ENCODE measurements at regions not wholly inside any gene's neighbourhood (a gene's known extent, or its start where the extent isn't known, plus 50 kb on each side); places are given as distances from the start of the nearest gene placed in this dataset.

- Histone ChIP-seq H3K4me3 (ENCODE audit: low read length) (no peak overlapping the region), H3K27ac (ENCODE audit: low read length) (no peak overlapping the region), H3K9ac (ENCODE audit: low read length) (no peak overlapping the region), H3K4me1 (ENCODE audit: low read length) (peaks cover 3% of the 10 kb centered on the region; the same call in 1 of the 2 replicates), H4K20me1 (ENCODE audit: insufficient read depth, low read length) (no peaks in the 10 kb centered on the region), H3K79me2 (ENCODE audit: low read length) (no peaks in the 10 kb centered on the region), H3K4me2 (ENCODE audit: low read length) (no peak overlapping the region), H2AFZ (ENCODE audit: low read depth, low read length) (no peak overlapping the region), H3K36me3 (replicated peaks; ENCODE audit: low read depth, low read length) (no peaks in the 10 kb centered on the region), H3K9me3 (ENCODE audit: insufficient read depth, low read length) (no peaks in the 10 kb centered on the region), H3K27me3 (ENCODE audit: low read depth, low read length) (no peaks in the 10 kb centered on the region)
- TF ChIP-seq EZH2phosphoT487 (IDR thresholded peaks at IDR 0.05; ENCODE audit: low read depth) (no peak), CTCF (IDR thresholded peaks at IDR 0.05; ENCODE audit: low read depth, low read length) (no peak)
Observed at GRCh38 chr2:193103064-193103463, 908.3 kb upstream of the TMEFF2 start.

GRCh38 chr2:193101591-193101990 lies 906.9 kb upstream of the TMEFF2 start:
- Histone ChIP-seq H2AFZ (ENCODE audit: low read depth, low read length) (no peak overlapping the region), H4K20me1 (ENCODE audit: insufficient read depth, low read length) (no peaks in the 10 kb centered on the region), H3K79me2 (ENCODE audit: low read length) (no peaks in the 10 kb centered on the region), H3K36me3 (replicated peaks; ENCODE audit: low read depth, low read length) (no peaks in the 10 kb centered on the region), H3K27me3 (ENCODE audit: low read depth, low read length) (no peaks in the 10 kb centered on the region), H3K4me3 (ENCODE audit: low read length) (no peak overlapping the region), H3K4me2 (ENCODE audit: low read length) (no peak overlapping the region), H3K27ac (ENCODE audit: low read length) (no peak overlapping the region), H3K4me1 (ENCODE audit: low read length) (peaks cover 3% of the 10 kb centered on the region; the same call in 1 of the 2 replicates), H3K9me3 (ENCODE audit: insufficient read depth, low read length) (no peaks in the 10 kb centered on the region), H3K9ac (ENCODE audit: low read length) (no peak overlapping the region)
- TF ChIP-seq CTCF (IDR thresholded peaks at IDR 0.05; ENCODE audit: low read depth, low read length) (no peak), EZH2phosphoT487 (IDR thresholded peaks at IDR 0.05; ENCODE audit: low read depth) (no peak)

DNA sequence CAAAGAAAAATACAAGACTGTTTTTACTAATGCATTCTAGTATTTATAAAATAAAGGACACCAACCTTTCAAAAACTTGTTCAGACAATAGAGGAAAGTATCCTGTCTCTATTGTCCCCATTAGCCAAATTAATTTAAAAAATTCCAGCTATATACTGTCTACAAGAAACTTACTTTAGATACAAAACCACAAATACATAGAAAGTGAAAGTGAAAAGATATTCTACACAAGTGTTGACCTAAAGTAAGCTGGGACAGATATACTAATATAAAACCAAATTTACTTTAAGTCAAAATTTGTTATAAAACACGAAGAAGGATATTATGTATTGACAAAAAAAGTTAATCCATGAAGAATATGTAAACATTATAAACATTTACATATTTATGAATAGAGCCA lies 893.3 kb upstream of the TMEFF2 start:
- no peaks in the 10 kb centered on the region for H3K27me3 ChIP-seq (ENCODE audit: low read depth, low read length)
- no peaks in the 10 kb centered on the region for H3K9me3 ChIP-seq (ENCODE audit: insufficient read depth, low read length)
- no peak overlapping the region for H3K9ac ChIP-seq (ENCODE audit: low read length)
- H3K27ac ChIP-seq (ENCODE audit: low read length), result no peak overlapping the region
- TF ChIP-seq CTCF (IDR thresholded peaks at IDR 0.05; ENCODE audit: low read depth, low read length) (no peak), EZH2phosphoT487 (IDR thresholded peaks at IDR 0.05; ENCODE audit: low read depth) (no peak)
- no peaks in the 10 kb centered on the region for H4K20me1 ChIP-seq (ENCODE audit: insufficient read depth, low read length)
- no peaks in the 10 kb centered on the region for H3K4me1 ChIP-seq (ENCODE audit: low read length)
- no peaks in the 10 kb centered on the region for H3K79me2 ChIP-seq (ENCODE audit: low read length)
- no peaks in the 10 kb centered on the region for H3K36me3 ChIP-seq (replicated peaks; ENCODE audit: low read depth, low read length)
- 0 out of 2 replicates have a peak overlapping the region, but pooled peaks have one; percentile 10 for H2AFZ ChIP-seq (ENCODE audit: low read depth, low read length)
- no peak overlapping the region for H3K4me2 ChIP-seq (ENCODE audit: low read length)
- H3K4me3 ChIP-seq (ENCODE audit: low read length), result no peak overlapping the region

GRCh38 chr2:193076995-193077394 lies 882.3 kb upstream of the TMEFF2 start:
- H3K9me3 ChIP-seq (ENCODE audit: insufficient read depth, low read length), result no peaks in the 10 kb centered on the region
- H3K4me3 ChIP-seq (ENCODE audit: low read length), result no peak overlapping the region
- no peak overlapping the region for H2AFZ ChIP-seq (ENCODE audit: low read depth, low read length)
- H3K27me3 ChIP-seq (ENCODE audit: low read depth, low read length), result no peaks in the 10 kb centered on the region
- H3K27ac ChIP-seq (ENCODE audit: low read length), result no peak overlapping the region
- no peak overlapping the region for H3K9ac ChIP-seq (ENCODE audit: low read length)
- no peaks in the 10 kb centered on the region for H3K4me1 ChIP-seq (ENCODE audit: low read length)
- H3K4me2 ChIP-seq (ENCODE audit: low read length), result no peak overlapping the region
- H3K36me3 ChIP-seq (replicated peaks; ENCODE audit: low read depth, low read length), result no peaks in the 10 kb centered on the region
- no peak for TF ChIP-seq EZH2phosphoT487 (IDR thresholded peaks at IDR 0.05; ENCODE audit: low read depth)
- TF ChIP-seq CTCF (IDR thresholded peaks at IDR 0.05; ENCODE audit: low read depth, low read length), result no peak
- H3K79me2 ChIP-seq (ENCODE audit: low read length), result no peaks in the 10 kb centered on the region
- no peaks in the 10 kb centered on the region for H4K20me1 ChIP-seq (ENCODE audit: insufficient read depth, low read length)
